Anterior cingulate cortex (tissue), 58 donors: ENCODE measurements at regions not wholly inside any gene's neighbourhood (a gene's known extent, or its start where the extent isn't known, plus 50 kb on each side); places are given as distances from the start of the nearest gene placed in this dataset.
"Not testable (repeated sequence)": the region's sequence is repeated elsewhere in the genome, so short reads cannot be mapped to it uniquely, and the experiment has no call there.

Experiments used
- DNase-seq, 58 donors: peaks; one replicate each; lab custom pipeline; 2025; lab: John Stamatoyannopoulos, UW

DNA sequence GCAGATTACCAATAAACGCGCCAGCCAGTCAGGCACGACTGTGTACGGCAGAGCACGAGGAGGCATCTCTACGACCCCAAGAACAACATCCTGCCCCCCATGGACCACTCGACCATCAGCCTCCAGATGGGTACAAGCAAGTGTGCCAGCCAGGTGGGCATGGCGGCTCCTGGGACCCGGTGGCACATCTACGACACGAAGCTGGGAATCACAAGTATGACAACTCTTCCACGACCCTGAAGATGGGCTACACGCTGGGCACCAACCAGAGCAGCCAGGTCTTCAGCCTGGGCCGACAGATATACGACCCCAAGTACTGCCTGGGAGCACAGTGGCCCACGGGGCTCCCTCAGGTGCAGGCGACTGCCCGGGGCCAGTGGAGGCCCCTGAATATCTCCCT lies 217.6 kb downstream of the POTED start:
- no peak for DNase-seq

DNA sequence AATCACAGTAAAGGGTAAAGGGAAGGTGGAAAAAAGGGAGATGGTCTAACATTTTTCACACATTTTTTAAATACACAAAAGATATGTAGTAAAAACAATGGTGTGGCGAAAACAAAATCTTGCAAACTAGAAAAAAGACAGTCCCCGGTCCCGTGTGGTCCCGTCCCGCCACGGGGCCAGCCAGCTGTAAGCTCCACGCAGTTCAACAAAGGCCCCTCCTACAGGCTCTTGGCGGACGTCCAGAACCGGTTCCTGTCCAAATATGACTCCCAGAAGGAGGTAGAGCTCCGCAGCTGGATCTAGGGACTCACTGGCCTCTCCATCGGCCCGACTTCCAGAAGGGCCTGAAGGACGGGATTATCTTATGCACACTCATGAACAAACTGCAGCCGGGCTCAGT lies 216.9 kb downstream of the POTED start:
- DNase-seq = not testable (repeated sequence)

- not testable (repeated sequence) for DNase-seq
Measured at GRCh38 chr21:13825218-13825778, 215.7 kb downstream of the POTED start.

DNA sequence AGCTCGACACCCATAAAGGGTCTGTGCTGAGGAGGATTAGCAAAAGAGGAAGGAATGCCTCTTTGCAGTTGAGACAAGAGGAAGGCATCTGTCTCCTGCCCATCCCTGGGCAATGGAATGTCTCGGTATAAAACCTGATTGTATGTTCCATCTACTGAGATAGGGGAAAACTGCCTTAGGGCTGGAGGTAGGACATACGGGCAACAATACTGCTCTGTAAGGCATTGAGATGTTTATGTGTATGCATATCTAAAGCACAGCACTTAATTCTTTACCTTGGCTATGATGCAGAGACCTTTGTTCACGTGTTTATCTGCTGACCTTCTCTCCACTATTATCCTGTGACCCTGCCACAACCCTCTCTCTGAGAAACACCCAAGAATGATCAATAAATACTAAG lies 210.7 kb downstream of the POTED start:
- DNase-seq = not testable (repeated sequence)

DNA sequence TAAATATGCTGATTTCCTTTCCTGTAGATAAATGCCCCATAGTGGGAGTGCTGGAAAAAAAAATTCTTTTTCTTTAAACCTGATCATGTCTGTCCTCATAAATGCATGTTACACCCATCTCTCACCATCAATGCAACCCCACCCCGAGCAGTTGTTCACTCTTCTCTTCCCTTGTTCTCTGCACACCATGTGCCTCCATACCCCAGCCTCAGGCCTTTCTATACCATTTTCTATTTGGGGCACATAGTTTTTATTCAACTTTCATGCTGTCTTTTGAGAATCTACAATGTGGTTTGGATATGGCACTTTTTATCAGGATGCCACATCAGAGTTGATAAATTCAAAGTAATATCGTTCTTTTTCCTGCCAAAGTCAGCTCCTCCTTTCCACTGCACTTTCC lies 202.6 kb downstream of the POTED start:
- not testable (repeated sequence) for DNase-seq

GRCh38 chr21:13810559-13810958 lies 201.0 kb downstream of the POTED start:
- DNase-seq = not testable (repeated sequence)

- DNase-seq = not testable (repeated sequence)
Measured at GRCh38 chr21:13806444-13806843, 196.9 kb downstream of the POTED start.

DNA sequence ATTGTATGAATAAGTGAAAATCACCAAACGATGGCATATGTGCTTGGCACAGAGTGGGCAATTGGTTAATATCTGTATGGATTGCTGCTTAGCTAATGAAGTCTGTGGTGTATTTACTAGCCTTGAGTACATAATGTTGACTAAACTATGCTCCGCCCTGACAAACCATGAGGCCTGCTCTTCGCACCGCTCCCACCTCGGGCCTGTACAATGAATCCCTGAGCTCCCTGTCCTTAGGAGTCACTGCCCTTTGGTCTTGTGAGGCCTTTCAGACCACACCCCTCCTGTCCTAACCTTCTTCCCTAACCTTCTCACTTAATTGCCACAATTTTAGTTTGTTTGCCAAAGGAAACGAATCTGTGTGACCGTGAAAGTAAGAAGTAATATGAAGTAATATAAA lies 193.2 kb downstream of the POTED start:
- not testable (repeated sequence) for DNase-seq
